HG03571 (cell line): ENCODE measurements at regions not wholly inside any gene's neighbourhood (a gene's known extent, or its start where the extent isn't known, plus 50 kb on each side); places are given as distances from the start of the nearest gene placed in this dataset.

Experiments used
- ATAC-seq: cut with Tn5 transposase; IDR thresholded peaks from one replicate; pipeline ENCODE4 v1.9.1; 2021; ENCODE audit not compliant: unreplicated experiment

- ATAC-seq = no peak
These were observed 86.6 kb downstream of the BOD1 start for GRCh38 chr5:173529861-173530260.

DNA sequence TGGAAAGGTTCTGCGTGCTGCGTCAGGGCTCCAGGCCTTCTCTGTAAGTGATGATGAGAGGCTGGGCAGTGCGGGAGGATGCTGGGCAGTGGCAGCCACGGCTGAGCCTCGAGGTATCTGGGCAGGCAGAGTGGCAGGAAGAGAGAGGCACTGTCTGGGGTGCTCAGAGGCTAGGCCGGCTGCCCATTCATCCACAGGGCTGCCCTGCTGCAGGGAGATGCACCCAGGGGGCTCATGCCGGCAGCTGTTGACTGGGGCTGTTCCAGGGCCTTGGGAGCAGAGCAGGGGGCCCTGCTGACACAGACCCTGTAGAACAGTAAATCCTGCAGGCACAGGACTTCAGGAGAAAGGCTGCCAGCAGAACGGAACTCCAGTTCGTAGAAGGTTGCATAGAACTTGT, 88.8 kb downstream of the BOD1 start:
- ATAC-seq = no peak

DNA sequence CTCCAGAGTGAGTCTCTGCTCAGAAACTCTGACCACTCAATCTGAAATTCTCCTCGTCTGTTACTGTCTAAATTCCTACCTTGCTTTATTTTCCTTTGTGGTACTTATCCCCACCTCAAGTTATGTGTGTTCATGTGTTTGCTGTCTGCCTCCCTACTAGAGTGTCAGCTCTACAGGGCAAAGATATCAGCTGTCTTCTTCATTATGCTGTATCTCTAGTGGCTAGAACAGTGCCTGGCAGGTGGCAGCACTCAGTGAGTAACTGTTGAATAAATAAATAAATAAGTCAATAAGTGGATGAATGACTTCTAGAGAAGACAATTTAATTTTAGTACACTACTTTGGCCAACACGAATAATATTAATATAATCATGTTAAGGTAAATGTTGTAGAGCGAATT, 92.3 kb downstream of the BOD1 start:
- no peak for ATAC-seq

GRCh38 chr5:173523388-173523787, 93.1 kb downstream of the BOD1 start:
- ATAC-seq = no peak

DNA sequence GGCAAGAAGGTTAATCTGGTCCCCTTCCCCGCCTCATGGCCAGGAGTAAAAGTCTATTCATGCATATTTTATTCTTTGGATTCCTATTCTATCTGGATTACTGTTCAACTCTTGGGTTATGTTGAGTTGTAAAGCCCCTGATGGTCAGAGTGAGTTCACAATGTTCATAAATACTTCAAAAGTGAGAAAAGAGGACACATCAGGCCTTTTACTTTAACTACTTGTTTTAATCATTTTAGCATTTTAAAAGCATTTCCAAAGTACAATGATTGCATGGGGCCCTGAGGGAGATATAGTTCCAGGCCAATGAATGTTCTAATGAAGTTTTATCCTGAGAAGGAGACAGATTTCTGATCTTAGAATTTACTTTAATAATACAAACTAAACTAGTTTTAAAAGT, 93.9 kb downstream of the BOD1 start:
- ATAC-seq = no peak

DNA sequence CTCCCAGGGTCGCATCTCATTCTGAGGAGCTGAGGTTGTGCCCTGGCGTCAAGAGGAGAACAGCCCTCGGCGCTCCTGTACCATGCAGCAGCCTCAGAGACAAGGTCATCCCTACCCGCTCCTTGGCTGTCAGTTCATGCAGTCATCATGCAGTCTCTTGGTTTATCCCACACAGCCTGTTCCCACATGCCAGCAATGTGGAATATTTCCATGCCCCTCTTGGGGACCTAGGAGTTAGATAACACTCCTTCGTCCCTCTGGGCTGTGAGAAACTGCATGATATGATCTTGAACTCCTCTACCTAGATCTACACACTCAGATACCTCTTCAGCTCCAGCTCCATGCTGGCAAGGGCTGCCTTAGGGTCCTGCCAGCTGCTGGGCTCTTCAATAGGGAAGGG, 97.6 kb downstream of the BOD1 start:
- no peak for ATAC-seq

DNA sequence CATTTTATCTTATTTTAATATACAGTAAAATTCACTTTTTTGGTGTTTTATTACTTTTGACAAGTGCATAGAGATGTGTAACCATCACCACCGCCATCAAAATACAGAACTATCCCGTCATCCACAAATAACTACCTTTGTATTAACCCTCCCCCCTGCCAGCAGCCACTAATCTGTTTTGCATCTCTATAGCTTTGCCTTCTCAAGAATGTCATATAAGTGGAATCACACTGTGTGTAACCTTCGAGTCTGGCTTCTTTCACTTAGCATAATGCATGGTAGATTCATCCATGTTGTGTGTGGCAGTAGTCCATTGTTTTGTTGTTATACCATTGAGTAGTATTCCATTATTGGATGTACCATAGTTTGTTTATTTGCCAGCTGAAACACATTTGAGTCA, 98.8 kb downstream of the BOD1 start:
- ATAC-seq = no peak

GRCh38 chr5:173515526-173515925, 100.9 kb downstream of the BOD1 start:
- ATAC-seq = no peak

DNA sequence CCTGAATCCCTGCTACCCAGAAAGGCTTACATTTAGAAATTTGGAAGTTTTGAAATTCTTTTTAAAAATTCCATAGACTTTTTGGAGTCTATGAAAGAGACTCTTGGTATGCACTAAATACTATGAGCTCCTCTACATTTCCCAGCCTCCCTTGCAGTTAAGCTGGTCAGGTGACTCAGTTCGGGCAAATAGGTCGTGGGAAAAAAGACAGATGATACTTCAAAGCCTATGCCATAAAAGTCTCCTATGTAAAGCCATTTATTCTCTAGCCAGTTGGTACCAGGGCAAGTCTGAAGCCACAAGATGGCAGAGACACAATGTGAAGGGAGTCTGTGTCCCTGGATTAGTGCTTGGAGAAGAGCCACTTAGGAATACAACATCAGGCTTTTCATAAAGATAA, 101.8 kb downstream of the BOD1 start:
- ATAC-seq = no peak

DNA sequence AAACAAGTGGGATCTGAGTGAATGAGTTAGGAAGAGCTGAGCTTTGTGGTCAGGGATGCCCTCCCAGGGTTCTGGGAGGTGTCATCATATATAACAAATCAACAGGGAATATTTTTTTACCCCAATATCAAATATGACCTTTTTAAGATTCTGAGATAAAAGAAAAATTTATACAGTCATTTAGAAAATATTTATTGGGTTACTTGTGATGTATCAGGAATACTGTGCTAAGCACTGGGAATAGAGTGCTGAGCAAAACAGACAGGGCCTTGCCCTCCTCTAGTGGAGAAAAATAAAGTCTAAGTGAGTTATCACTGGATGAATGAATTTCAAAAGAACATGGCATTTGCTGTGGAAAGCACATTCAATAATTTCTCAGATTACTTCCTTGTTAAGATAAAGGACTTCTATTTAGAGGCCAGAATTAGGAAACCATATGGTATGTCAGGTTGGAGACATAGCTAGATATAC, 102.9 kb downstream of the BOD1 start:
- ATAC-seq = no peak

DNA sequence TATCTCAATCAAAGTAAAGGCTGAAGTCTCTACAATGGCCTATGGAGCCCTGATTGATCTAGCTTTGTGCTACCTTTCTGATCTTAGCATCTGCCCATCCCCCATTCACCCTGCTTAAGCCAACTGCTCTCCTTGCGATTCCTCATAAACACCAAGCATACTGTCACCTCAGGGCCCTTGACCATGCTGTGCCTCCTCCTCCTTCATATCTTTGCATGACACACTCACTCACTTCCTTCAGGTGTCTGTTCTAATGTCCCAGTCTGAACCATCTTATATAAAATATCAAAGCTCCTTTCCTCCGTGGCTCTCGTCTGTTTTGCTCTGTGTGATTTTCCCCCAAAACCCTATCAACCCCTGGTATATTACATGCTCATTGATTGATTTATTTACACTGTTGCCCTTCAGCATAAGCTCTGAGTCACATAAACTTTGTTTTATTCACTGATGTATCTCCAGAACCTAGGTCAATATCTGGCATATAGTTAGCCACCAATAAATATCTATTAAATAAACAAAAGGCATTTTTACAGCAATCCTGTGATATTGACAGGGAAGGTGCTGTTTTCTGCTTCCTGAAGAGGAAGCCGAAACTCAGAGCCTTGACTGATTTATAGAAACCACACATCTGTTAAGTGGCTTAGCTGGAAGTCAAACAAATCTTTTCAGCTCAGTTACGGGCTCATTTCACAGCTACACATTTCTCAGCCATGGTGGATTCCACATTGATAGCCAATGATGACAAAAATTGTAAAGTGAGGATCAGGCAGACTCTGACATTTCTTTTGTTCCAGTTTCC, 103.6 kb downstream of the BOD1 start:
- ATAC-seq = no peak

DNA sequence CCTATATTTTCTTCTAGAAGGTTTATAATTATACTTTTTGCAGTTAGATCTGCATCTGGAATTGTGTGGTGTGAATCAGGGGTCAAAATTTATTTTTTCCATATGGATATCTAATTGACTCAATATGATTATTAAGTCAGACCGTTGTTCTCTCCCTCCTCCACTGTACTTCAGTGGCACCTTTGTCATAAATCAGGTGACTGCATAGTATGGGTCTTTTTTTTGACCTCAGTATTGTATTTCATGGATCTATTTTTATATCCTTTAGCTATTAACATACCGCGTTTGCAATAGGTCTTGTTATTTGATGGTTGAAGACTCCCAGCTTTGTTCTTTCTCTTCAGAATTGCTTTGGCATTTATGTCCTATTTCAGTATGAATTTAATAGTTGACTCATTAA, 107.4 kb downstream of the BOD1 start:
- no peak for ATAC-seq

- ATAC-seq = no peak
These were observed 109.3 kb downstream of the BOD1 start for GRCh38 chr5:173507171-173507570.

- no peak for ATAC-seq
These were observed 110.8 kb downstream of the BOD1 start for GRCh38 chr5:173505634-173506033.

DNA sequence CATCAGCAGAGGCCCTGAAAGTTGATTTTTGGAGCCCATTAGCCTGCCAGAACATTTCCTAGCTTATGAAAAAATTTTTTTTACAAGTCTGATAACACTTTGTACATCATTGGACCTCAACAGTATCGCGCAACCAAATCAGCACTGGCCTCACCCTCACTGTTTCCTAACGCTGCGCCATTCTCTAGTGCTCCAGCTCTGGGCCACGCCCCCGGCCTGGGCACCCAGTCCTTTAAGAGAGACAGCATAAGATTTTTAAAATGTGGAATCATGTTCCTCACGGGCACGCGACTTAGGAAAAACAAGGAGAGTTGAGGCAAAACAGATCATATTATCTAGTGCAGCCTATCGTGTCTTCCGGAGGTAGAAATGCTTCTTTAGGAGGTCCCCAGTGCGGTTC, 114.5 kb downstream of the BOD1 start:
- ATAC-seq = no peak

GRCh38 chr5:173501271-173501670, 115.2 kb downstream of the BOD1 start:
- ATAC-seq = no peak

DNA sequence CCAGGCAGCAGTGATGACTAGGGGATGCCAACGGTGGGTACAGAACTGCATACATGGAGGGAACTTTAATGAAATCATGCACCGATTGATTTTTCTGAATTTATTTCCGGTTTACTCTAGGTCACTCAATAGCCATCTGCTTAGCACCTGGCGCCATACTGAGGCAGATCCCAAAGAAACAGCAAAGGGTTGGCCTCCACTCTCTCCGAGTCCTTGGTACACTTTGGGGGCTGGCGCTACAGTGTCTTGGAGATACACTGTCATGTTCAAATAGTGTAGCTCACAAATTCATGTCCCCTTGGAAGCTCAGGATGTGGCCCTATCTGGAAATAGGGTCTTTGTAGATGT, 116.3 kb downstream of the BOD1 start:
- ATAC-seq = no peak

DNA sequence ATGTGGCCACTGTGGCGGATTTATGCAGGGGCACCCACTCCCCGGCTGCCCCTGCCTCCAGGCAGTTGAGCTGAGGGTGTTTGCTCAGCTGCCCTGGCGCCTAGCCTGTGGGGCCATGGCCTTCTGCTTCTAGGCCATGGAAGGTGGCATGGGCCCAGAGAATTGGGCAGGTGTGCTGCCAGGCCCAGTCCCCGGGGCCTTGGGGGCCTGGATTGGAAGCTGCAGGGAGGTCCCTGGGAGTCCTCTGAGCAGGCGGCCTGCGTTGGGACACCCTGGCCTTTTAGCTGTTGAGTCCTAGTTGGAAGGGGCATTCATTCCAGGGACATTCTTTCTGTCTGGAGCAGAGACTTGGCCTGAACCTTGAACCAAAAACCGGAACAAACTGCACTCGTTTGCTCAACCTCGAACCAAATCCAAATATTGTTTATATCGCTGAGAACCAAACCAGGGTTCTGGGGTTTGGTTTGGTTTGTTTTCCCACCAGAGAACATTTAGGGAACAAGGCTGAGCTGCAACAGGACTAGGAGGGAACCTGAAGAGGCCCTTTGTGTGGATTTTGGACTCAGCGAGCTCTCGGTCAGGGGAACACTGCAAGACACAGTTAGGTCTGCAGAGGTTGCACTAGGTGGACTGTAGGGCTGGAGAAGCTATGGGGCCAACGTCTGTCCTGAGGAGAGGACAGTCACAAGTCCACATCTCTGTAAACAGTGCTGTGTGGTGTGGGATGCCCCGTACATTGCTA, 116.8 kb downstream of the BOD1 start:
- no peak for ATAC-seq

GRCh38 chr5:173498739-173499470, 117.5 kb downstream of the BOD1 start:
- ATAC-seq = no peak

DNA sequence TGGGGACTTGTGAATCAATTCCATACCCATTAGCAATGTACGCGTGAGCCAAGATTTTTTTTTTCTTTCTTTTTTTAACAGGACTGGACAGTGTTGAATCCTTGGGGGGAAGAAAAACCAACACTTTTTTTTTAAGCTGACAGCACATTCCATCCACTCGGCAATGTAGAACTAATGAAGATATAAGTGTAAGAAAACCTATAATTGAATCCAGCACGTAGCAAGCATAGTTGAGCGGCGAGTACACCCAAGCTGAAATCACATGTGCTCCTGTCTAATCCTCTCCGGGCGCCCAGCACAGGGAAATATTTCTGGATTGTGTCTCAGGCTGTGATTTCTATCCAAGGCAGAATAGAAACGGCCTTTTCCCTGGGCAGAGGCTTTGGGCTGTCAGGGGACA, 118.2 kb downstream of the BOD1 start:
- no peak for ATAC-seq

DNA sequence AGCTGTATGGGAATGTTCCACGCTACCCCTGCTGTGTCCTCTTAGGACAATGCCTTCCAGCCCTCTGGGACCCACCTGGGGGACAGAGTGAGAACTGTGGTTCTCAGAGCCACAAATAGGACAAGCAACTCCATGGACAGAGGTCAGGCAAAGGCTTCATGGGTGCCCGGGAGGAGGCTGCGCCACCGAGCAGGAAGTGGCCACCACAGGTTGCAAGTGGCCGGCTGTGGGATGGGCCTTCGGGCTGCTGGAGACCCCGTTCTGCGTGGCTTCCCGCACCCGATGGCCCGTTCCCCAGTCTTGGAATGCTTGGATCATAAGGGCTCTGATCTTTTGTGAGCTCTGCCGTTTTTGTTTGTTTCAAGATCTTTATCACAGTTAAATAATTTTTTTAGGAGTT, 118.8 kb downstream of the BOD1 start:
- no peak for ATAC-seq

GRCh38 chr5:173496883-173497255, 119.6 kb downstream of the BOD1 start:
- no peak for ATAC-seq
